GM12865 (cell line): ENCODE measurements at regions not wholly inside any gene's neighbourhood (a gene's known extent, or its start where the extent isn't known, plus 50 kb on each side); places are given as distances from the start of the nearest gene placed in this dataset.

ENCODE experiments used
- DNase-seq: peaks from one replicate; pipeline ENCODE4 v3.0.0; 2010; ENCODE audit warnings: low read depth
- H3K4me3 ChIP-seq: 2 replicates; pipeline ENCODE4 v1.5.1; 2011; ENCODE audit warnings: mild to moderate bottlenecking, low read depth, low read length, control low read depth
- CTCF ChIP-seq: IDR thresholded peaks from 2 replicates; pipeline ENCODE4 v1.5.1; 2011; ENCODE audit warnings: low read length, control low read depth, low read depth, inconsistent platforms; ENCODE audit not compliant: insufficient read depth; ENCODE audit errors: missing control alignments

GRCh38 chr12:42660117-42660516 lies 70.6 kb upstream of the PRICKLE1 start:
- H3K4me3 ChIP-seq: no peak overlapping the region
- DNase-seq: no peak
- no peak for TF ChIP-seq CTCF

- no peak overlapping the region for H3K4me3 ChIP-seq
- DNase-seq: no peak
- no peak for TF ChIP-seq CTCF
Observed at GRCh38 chr12:42652048-42652447, 62.5 kb upstream of the PRICKLE1 start.

- TF ChIP-seq CTCF: no peak
- H3K4me3 ChIP-seq: no peak overlapping the region
- no peak for DNase-seq
Observed at GRCh38 chr12:42648061-42648460, 58.5 kb upstream of the PRICKLE1 start.

- TF ChIP-seq CTCF: no peak
- no peak for DNase-seq
- no peak overlapping the region for H3K4me3 ChIP-seq
Observed at GRCh38 chr12:42643881-42644579, 54.5 kb upstream of the PRICKLE1 start.

GRCh38 chr12:42641221-42641885 lies 51.8 kb upstream of the PRICKLE1 start:
- no peak overlapping the region for H3K4me3 ChIP-seq
- no peak for TF ChIP-seq CTCF
- DNase-seq: no peak

- TF ChIP-seq CTCF: no peak
- no peak for DNase-seq
Observed at GRCh38 chr12:42640391-42640790, 50.8 kb upstream of the PRICKLE1 start.

More at GRCh38 chr12:42640391-42640790, 50.8 kb upstream of the PRICKLE1 start:
- no peak overlapping the region for H3K4me3 ChIP-seq
